OCI-M1 (cell line): ENCODE measurements at regions not wholly inside any gene's neighbourhood (a gene's known extent, or its start where the extent isn't known, plus 50 kb on each side); places are given as distances from the start of the nearest gene placed in this dataset.
A peak's percentile ranks its signal among the peaks of the same experiment; 100 is the strongest.
"Not testable (repeated sequence)": the region's sequence is repeated elsewhere in the genome, so short reads cannot be mapped to it uniquely, and the experiment has no call there.

ENCODE experiments used
- DNase-seq: peaks from one replicate; lab custom pipeline; 2025; lab: John Stamatoyannopoulos, UW

- no peak for DNase-seq
These were observed 300.1 kb upstream of the PROK2 start for GRCh38 chr3:72085036-72085435.

DNA sequence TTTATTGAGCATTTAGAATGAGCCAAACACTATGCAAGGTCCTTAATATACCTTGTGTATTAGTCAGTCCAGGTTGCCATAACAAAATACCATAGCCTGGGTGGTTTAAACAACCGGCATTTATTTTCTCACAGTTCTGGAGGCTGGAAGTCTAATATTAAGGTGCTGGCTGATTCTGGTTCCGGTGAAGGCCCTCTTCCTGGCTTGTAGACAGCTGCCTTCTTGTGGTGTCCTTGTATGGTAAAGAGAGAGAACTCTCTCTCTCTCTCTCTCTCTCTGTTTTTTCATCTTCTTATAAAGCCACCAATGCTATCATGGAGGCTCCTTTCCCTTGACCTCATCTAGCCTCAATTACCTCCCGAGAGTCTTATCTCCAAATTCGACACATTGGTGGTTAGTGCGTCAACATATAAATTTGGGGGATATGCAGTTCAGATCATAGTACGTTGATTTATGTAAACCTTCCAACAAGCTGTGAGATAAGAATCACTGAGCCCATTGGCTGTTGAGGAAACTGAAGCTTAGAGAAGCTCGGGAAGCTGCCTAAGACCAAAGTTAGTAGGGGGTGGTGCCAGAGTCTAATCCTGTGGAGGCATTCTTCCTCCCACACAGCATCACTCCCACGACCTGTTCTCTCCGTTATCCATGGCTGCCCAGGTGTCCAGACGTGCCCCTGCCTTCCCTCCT lies 298.0 kb upstream of the PROK2 start:
- DNase-seq: peak; percentile 71

DNA sequence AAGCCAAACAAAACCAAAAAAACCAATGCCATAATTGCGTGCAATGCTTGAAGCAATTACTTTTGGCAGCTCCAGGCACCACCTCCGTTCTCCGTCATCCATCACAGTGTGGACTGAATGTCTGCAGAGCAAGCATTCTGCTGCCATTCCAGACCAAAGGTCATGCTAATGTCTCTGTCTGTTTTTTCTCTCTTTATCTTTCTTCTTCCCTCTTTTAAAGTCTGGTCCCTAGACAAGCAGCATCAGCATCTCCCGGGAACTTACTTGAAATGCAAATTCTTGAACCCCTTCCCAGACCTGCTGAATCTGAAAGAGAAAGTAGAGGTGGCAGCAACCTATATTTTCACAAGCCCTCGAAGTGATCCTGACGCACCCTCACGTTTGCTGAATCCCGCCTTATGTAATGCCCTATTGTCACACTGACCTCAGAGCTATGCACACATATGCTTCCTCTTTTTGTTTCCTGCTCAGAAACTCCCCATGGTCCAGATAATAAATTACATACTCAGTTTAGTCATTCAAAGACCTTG lies 297.3 kb upstream of the PROK2 start:
- peak; percentile 85 for DNase-seq

- no peak for DNase-seq
These were observed 296.7 kb upstream of the PROK2 start for GRCh38 chr3:72081471-72082185.

DNA sequence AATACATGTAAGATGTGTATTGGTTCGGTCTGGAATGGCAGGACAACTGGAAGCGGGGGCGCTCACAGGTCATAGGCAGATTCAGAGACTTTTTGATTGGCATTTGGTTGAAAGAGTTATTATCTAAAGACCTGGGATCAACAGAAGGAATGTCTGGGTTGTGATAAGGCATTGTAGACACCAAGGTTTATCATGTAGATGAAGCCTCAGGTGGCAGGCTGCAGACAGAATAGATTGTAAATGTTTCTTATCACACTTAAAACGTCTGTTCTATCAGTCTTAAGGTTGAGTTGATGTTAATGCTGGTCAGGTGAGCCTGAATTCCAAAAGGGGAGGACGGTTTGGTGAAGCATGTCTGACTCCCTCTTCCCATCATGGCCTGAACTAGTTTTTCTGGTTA lies 295.9 kb upstream of the PROK2 start:
- no peak for DNase-seq

DNA sequence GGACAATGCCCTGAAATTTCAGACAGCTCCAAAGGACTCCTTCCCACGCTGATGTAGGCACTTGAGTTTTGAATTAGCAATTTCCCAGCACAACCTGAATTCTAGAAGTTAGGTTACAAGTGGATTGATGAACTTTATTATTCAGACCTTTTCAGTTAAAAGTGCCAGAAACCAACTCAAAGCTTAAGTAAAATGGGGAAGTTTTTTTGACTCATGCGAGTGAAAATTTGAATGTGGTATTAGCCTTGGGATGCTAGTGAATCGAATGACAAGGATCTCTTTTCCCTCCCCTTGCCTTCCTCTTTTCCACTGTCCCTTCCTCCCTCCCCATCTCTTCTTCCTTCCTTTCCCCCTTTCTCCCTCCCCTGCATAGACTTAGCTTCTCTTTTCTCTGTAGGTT lies 295.1 kb upstream of the PROK2 start:
- DNase-seq: no peak

GRCh38 chr3:72079369-72079872 lies 294.5 kb upstream of the PROK2 start:
- no peak for DNase-seq

- DNase-seq: no peak
These were observed 293.9 kb upstream of the PROK2 start for GRCh38 chr3:72078676-72079368.

DNA sequence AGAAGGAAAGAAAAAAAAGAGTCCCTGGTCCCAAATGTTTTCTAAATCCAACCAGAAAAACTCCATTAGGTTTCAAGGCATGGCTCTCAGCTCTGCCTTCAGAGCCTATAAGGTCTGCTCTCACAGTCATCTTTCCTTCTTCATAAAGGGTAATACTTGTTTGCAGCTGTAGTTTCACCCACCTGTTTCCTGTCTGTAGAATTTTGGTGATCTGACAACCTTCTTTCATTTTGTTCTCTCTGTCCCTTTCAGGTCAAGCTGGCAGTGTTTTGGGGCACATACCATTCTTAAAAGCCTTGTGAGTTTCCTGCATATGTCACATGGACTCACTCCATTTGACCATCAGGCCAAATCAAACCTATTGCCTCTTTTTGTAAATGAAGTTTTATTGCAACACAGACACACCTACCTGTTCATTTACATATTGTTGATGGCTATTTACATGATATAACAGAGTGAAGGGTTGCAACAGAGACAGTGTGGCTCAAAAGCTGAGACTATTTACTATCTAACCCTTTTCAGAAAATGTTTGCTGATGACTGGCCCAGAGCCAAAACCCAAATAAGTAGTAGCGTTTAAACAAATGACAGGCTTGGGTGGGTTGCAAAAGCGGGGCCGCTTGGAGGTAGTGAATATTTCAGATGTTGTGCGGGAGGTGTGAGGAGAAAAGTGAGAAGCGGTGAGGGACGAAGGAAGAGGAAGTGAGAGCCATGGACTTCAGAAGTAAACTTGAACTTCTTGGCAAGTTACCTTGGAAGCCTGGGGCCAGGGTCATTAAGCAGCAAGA lies 292.7 kb upstream of the PROK2 start:
- DNase-seq: no peak

DNA sequence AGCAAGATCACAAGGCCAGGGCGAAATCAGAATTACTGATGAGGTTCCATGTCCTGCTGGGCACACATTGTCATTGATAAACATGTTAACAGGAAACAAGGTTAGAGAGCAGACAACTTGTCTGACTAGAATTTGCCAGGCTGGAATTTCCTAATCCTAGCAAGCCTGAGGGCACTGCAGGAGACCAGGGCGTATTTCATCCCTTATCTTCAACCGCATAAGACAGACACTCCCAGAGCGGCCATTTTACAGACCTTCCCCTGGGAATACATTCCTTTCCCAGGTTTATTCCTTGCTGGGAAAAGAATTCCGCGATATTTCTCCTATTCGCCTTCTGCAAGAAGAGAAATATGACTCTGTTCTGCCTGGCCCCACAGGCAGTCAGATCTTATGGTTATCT lies 290.9 kb upstream of the PROK2 start:
- not testable (repeated sequence) for DNase-seq

DNA sequence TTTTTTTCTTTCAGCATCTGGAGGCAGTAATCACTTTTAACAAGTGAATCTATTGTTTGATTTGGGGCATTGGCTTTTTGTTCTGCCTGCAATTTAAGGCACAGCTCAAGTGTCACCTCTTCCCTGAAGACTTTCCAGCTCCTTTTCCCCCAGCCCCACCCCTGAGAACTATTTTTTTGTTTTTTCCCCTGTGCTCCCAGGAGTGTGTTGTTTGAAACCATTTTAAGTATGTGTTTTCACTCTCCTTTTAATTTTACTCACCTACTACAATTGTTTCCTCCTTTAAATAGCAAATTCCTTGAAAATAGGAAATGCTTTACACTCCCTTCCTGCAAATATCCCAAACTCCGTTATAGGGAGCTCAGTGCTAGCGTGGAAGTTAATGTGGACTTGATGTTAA lies 286.7 kb upstream of the PROK2 start:
- DNase-seq: no peak

DNA sequence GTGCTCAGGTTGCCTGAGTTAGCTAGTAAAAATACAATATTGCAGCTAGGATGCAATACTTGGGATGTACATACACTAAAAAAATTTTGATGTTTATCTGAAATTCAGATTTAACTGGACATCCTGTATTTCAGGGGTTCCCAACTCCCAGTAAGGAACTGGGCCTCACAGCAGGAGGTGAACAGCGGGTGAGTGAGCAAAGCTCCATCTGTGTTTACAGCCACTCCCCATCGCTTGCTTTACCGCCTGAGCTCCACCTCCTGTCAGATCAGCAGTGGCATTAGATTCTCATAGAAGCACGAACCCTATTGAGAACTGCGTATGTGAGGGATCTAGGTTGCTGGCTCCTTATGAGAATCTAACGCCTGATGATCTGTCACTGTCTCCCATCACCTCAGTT lies 285.1 kb upstream of the PROK2 start:
- no peak for DNase-seq

DNA sequence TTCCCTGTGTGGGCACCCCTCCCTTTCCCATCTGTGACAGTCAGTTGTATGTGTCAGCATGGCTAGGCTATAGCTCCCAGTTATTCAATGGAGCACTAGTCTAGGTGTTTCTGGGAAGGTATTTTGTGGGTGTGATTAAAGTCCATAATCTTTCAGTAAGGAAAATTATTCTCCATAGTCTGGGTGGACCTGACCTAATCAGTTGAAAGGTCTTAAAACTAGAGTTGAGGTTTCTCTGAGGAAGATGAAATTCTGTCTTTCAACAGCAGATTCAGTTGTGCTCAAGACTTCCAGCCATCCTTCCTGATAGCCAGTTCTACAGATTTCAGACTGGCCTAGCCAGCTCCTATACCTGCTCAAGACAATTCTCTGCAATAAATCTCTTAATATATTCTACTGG lies 284.6 kb upstream of the PROK2 start:
- DNase-seq: no peak

DNA sequence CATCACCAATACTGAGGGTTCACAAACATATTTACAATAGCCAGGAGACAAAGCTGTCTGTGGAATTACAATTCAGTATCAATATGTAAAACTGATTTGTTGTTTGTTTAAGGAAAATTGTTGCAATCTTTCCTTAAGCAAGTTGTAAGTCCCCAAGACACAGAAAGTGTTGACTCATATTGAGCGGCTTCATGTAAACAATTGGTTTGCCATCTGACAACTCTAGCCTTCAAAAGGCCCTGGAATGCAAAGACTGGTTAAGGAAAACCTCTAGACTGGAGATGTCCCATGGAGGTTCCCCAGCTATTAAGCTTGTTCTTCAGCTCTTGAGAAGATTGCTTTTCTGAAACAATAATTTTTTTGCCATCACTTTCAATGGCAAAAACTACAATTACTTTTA lies 283.7 kb upstream of the PROK2 start:
- no peak for DNase-seq

- no peak for DNase-seq
These were observed 282.8 kb upstream of the PROK2 start for GRCh38 chr3:72067721-72068120.

GRCh38 chr3:72065872-72066641 lies 281.1 kb upstream of the PROK2 start:
- peak; percentile 41 for DNase-seq

DNA sequence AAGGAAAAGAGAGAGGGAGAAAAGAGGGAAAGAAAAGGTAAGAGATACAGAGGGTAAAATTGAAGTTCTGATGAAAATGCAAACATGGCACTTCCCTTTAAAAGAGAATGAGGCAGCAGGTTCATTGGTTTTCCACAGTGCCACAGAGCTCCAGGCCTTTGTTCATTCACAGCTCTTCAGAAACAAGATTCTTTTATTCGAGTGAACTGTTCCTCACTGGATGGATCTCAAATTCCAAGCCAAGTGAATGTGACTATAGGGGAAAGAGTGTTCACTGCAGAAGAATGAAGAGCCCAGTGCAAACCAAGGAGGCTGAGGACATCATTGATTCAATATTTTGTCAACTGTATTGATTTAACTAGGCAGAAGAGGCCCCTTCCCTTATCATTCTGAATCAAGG lies 280.3 kb upstream of the PROK2 start:
- no peak for DNase-seq

DNA sequence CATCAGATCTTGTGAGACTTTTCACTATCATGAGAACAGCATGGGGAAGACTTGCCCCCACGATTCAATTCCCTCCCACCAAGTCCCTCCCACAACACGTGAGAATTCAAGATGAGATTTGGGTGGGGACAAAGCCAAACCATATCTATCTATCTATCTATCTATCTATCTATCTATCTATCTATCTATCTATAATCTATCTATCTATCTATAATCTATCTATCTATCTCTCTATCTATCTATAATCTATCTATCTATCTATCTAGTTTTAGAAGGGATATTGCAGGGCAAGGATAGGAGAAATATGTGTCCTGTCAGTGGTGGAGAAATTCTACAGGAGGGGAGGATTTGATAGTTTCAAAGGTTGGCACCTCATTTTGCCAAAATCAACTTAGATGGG lies 279.8 kb upstream of the PROK2 start:
- not testable (repeated sequence) for DNase-seq

DNA sequence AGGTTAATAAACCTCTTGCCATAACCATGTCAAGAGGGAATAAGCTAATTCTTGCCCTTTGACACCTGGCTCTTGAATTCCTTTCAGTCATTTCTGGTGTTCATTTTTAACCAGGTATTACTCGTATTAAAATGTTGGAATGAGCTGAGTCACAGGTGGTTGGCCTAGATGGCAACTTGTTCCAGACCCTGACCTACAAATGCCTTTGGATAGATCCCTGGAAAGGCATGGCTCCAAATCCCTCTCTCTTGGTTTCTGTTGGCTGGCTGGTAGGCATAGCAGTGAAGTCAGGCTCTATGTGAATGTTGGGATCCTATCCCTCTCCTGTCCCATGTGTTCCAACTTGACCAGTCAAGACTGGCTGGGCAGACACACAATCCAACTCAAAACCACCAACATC lies 277.1 kb upstream of the PROK2 start:
- DNase-seq: no peak

DNA sequence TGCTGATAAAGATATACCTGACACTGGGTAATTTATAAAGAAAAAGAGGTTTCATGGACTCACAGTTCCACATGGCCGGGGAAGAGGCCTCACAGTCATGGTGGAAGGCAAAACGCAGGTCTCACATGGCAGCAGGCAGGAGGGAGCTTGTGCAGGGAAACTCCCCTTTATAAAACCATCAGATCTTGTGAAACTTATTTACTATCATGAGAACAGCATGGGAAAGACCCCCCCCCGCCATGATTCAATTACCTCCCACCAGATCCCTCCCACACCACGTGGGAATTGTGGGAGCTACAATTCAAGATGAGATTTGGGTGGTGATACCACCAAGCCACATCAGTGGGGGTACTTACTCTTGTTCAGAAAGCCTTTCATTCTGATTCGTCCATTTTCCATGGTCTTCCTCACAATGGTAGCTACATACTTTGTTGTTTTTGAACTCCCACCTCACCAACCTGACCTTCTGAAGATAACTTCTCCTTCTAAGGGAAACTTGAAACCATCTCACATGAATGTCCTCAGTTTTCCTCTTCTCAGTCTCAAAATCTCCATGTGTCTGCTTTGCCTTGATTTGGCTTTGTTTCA lies 275.6 kb upstream of the PROK2 start:
- DNase-seq: no peak
